HUES64 (cell line): ENCODE measurements at regions not wholly inside any gene's neighbourhood (a gene's known extent, or its start where the extent isn't known, plus 50 kb on each side); places are given as distances from the start of the nearest gene placed in this dataset.

Source experiments
- H3K27ac ChIP-seq: 2 replicates; pipeline ENCODE4 v1.7.0; 2013; ENCODE audit warnings: low read depth, low read length, inconsistent platforms
- H3K27me3 ChIP-seq: 2 replicates; pipeline ENCODE4 v1.6.1; 2013; ENCODE audit warnings: mild to moderate bottlenecking, low read length; ENCODE audit not compliant: insufficient read depth
- H3K36me3 ChIP-seq: 2 replicates; pipeline ENCODE4 v1.6.1; 2013; ENCODE audit warnings: mild to moderate bottlenecking, low read length; ENCODE audit not compliant: insufficient read depth
- H3K4me1 ChIP-seq: 2 replicates; pipeline ENCODE4 v1.6.1; 2013; ENCODE audit warnings: mild to moderate bottlenecking, low read length, moderate library complexity; ENCODE audit not compliant: insufficient read depth
- H3K4me3 ChIP-seq: 2 replicates; pipeline ENCODE4 v1.5.1; 2013; ENCODE audit warnings: mild to moderate bottlenecking, low read length, moderate library complexity
- H3K9ac ChIP-seq: 2 replicates; pipeline ENCODE4 v1.6.1; 2013; ENCODE audit warnings: mild to moderate bottlenecking, low read depth, low read length
- H3K9me3 ChIP-seq: 2 replicates; pipeline ENCODE4 v1.6.1; 2013; ENCODE audit warnings: low read depth, low read length; ENCODE audit not compliant: insufficient read depth
- WGBS: fragments of 150-250, 120-280 bp; methylation state at CpG from one replicate; pipeline ENCODE4 v1.1.7; 2013; ENCODE audit warnings: missing lambda C conversion rate; 5-methylcytosine and 5-hydroxymethylcytosine counted together

DNA sequence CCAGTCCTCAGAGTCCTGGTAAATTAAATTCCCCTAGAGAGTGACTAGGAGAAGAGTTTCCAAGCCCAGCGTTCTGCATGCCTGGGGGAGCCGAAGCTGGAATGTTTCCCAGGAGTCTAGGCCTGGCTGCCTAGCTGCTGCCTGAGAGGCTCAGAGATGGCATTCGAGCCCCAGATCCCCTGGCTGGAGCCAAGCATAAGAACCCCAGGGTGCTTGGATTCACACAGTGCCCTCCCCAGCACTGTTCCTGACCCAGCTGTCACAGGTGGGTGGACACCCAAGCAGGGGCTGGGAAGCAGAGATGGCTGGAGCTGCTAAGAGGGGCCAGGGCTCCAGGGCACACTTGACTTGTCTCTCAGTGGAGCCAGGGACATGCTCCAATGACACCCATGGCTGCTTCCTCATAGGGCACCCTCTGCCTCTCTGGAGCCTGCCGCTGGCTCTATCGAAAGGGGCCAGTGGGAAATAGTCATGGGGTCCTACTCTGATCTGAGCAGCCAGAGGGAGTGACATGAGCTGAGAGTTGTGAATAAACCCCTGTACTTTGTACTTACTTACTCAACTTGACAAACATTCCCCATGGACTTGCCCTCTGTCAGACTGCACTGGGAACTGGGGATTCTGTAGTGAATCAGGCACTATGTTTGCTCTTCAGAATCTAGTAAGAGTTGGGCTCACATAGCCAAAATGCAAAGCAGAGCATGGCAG lies 62.6 kb upstream of the XPA start:
- Histone ChIP-seq H3K4me1 (no peaks in the 10 kb centered on the region), H3K36me3 (no peaks in the 10 kb centered on the region)
- 87% methylated on average over 5 of the region's 5 CpGs for WGBS

DNA sequence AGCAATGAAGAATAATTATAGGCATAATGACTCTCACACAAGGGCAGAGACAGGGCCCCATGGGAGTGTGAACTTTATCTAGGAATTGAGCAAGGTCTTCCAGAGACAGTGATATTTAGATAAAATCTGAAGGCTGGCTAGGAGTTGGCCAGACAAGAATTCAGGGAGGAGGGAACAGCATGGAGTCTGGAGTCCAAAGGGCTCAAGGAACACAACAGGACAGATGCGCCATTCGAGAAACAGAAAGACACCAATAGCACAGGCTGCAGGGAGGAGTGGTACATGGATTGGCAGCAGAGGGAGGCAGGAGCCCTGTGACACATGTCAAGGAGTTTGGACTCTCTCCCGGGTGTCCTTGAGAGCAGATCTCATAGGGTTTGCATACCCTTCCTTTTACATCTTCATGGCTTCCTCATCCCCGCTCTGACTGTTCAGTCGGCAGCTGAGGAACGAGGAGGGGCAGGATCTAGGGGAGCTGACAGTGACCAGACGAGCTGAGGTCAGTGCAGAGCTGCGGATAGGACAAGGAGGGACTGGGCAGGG lies 64.0 kb upstream of the XPA start:
- Histone ChIP-seq H3K9me3 (no peaks in the 10 kb centered on the region), H3K27ac (no peak overlapping the region), H3K27me3 (peaks cover 16% of the 10 kb centered on the region; the same call in 1 of the 2 replicates), H3K4me1 (no peaks in the 10 kb centered on the region), H3K36me3 (no peaks in the 10 kb centered on the region), H3K4me3 (no peak overlapping the region), H3K9ac (no peak overlapping the region)
- WGBS = 90% methylated on average over 8 of the region's 8 CpGs

More for the DNA sequence above, 62.6 kb upstream of the XPA start:
- H3K27ac ChIP-seq = no peak overlapping the region
- peaks cover 16% of the 10 kb centered on the region; the same call in 1 of the 2 replicates for H3K27me3 ChIP-seq
- no peak overlapping the region for H3K9ac ChIP-seq
- peaks cover 2% of the 10 kb centered on the region; the same call in 1 of the 2 replicates for H3K9me3 ChIP-seq
- H3K4me3 ChIP-seq = no peak overlapping the region

DNA sequence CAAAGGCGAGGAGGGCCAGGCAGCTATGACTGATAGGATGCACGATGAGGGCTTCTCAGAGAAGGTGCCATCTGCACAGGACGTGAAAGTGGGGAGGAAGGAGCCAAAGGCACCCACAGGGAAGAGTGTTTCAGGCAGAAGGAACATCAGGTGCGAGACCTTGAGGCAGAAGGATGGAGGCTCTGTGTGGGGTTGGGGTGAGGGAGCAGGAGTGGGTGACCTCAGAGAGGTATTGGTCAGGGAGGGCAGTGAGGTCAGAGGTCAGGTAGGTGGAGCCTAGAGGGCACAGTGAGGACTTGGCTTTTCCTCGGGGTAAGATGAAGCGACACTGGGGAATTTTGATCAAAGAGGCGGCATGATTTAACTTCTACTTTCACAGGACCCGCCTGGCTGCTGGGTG lies 64.7 kb upstream of the XPA start:
- no peak overlapping the region for H3K27ac ChIP-seq
- H3K36me3 ChIP-seq = no peaks in the 10 kb centered on the region
- no peak overlapping the region for H3K9ac ChIP-seq
- no peak overlapping the region for H3K4me3 ChIP-seq
- no peaks in the 10 kb centered on the region for H3K4me1 ChIP-seq
- 90% methylated on average over 8 of the region's 8 CpGs for WGBS
- H3K9me3 ChIP-seq = no peaks in the 10 kb centered on the region
- peaks cover 16% of the 10 kb centered on the region; the same call in 1 of the 2 replicates for H3K27me3 ChIP-seq

DNA sequence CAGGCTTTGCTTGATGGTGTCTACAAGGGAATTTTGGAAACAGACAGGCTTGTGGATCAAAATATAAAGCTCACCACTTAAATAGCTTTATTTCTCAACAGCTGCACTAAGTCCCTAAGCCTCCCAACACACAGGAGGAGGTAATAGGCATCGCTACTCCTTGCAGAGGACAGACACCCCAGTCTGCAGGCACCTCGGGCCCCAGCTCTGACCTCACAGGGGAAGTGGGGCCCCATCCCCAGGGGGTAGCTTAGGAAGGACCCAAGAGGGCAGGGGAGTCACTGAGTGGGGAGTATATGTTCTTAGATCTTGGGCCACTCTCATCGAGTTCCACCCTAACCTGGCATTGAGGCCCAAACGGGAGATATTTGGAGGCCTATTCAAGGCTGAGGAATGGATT lies 66.7 kb upstream of the XPA start:
- Histone ChIP-seq H3K9ac (no peak overlapping the region), H3K27me3 (peaks cover 16% of the 10 kb centered on the region; the same call in 1 of the 2 replicates), H3K9me3 (no peaks in the 10 kb centered on the region), H3K4me3 (no peak overlapping the region), H3K27ac (no peak overlapping the region), H3K36me3 (no peaks in the 10 kb centered on the region), H3K4me1 (no peaks in the 10 kb centered on the region)
- WGBS = 88% methylated on average over 4 of the region's 4 CpGs

DNA sequence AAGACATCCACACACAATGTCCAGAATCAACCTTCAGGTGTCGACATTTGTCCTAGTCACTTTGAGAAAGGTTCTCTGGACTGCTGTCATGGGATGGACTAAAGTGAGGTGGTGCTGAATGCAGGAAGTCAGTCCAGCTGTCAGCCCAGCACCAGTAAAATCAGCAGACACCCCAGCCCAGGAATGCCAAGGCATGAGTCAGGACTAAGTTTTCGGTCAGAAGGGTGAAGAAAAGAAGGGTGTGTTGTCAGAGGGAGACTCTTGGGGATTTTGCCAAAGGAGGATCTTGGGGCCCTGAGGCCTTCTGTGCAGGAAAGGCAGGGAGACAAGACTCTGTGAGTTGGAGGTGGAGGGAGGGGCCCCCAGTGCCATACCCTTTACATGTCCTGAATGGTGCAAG lies 69.0 kb upstream of the XPA start:
- Histone ChIP-seq H3K27ac (no peak overlapping the region), H3K36me3 (no peaks in the 10 kb centered on the region), H3K9me3 (no peaks in the 10 kb centered on the region), H3K9ac (no peak overlapping the region), H3K4me3 (no peak overlapping the region), H3K27me3 (peaks cover 18% of the 10 kb centered on the region; the same call in 1 of the 2 replicates), H3K4me1 (no peaks in the 10 kb centered on the region)
- 83% methylated on average over 2 of the region's 2 CpGs for WGBS

DNA sequence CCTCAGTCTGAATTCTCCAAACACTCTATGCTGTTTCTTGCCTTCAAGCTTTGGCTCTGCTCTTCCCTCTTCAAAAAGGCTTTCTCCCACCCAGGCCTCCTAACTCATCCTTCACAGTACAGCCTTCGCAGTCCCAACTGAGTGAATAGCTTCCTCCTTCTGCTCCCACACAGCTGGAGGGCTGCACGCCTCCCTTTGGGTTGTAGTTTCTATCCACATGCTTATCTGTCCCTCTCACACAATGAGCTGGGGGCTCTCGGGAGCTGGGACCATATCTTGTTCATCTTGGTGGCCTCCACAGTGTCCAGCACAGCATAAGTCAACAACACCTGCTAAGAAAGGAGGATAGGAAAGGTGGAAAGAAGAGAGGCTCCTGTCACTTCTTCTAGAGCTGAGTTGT lies 69.5 kb upstream of the XPA start:
- Histone ChIP-seq H3K9ac (no peak overlapping the region), H3K4me1 (peaks cover 5% of the 10 kb centered on the region; the same call in 1 of the 2 replicates), H3K36me3 (no peaks in the 10 kb centered on the region), H3K27ac (no peak overlapping the region), H3K27me3 (peaks cover 16% of the 10 kb centered on the region; the same call in 1 of the 2 replicates), H3K9me3 (no peaks in the 10 kb centered on the region), H3K4me3 (no peak overlapping the region)
- WGBS = 91% methylated on average over 3 of the region's 3 CpGs

DNA sequence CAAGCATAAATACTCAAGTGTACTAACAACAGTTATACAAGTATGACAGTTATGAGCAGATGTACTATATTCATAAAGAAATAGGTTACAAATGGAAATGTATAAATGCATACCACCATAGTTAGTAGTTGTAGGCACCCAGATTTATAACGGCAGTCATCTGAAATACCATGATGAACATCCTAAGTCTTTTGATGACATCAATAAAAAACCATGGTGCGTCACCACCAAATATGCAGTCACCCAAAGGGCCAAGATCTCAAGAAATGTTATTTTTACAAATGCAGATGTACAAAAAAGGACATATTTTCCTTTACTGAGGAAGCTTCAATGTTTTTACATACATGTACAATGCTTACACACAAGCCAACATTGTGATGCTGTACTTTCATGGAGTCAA lies 70.8 kb upstream of the XPA start:
- no peak overlapping the region for H3K27ac ChIP-seq
- WGBS = 90% methylated on average over 2 of the region's 2 CpGs
- no peaks in the 10 kb centered on the region for H3K9me3 ChIP-seq

DNA sequence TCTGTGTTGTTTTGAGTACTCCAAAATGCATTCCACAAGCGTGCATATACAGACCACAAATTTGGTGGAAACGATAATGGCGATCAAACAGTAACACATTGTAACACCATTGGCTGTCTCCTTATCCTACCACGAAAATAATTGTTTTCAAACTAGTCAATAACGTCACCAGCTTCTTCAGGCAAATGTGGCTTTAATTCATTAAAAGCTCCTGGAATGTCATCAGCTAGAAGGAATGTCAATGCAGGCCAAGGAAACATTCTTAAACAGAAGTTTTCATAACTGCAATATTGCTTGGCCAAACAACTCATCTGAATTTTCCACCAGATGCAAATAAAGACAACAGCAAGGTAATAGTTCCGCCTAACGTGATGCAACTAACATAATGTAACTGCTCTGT lies 71.6 kb upstream of the XPA start:
- H3K36me3 ChIP-seq = no peaks in the 10 kb centered on the region
- H3K4me3 ChIP-seq = no peak overlapping the region
- H3K4me1 ChIP-seq = peaks cover 13% of the 10 kb centered on the region; the same call in 1 of the 2 replicates
- WGBS = 87% methylated on average over 7 of the region's 7 CpGs
- H3K9me3 ChIP-seq = no peaks in the 10 kb centered on the region
- H3K9ac ChIP-seq = no peak overlapping the region
- H3K27ac ChIP-seq = no peak overlapping the region
- H3K27me3 ChIP-seq = peaks cover 21% of the 10 kb centered on the region; the same call in 1 of the 2 replicates

More for the DNA sequence above, 70.8 kb upstream of the XPA start:
- H3K9ac ChIP-seq = no peak overlapping the region
- H3K27me3 ChIP-seq = peaks cover 13% of the 10 kb centered on the region; the same call in 1 of the 2 replicates
- H3K36me3 ChIP-seq = no peaks in the 10 kb centered on the region
- H3K4me1 ChIP-seq = peaks cover 13% of the 10 kb centered on the region; the same call in 1 of the 2 replicates
- no peak overlapping the region for H3K4me3 ChIP-seq

DNA sequence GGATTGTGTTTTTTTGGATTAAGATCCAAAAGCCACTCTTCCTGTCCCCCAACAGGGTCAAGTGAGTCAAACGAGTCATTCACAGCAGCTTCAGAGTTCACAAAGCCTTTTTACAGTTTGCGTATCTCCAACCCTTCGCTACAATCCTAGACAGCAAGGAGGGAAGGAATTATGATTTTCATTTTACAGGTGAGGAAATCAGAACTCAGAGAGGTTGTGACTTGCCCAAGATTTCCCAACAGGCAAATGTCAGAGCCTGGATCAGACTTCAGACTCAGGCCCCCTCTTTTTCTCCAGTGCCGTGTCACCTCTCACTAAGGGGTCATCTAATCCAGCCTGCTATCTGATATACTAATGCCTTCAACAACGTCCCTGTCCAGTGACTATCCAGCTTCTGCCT lies 72.1 kb upstream of the XPA start:
- peaks cover 13% of the 10 kb centered on the region; the same call in 1 of the 2 replicates for H3K4me1 ChIP-seq
- H3K27me3 ChIP-seq = peaks cover 26% of the 10 kb centered on the region; the same call in 1 of the 2 replicates
- H3K9me3 ChIP-seq = no peaks in the 10 kb centered on the region
- 73% methylated on average over 5 of the region's 5 CpGs for WGBS
- H3K9ac ChIP-seq = no peak overlapping the region
- H3K27ac ChIP-seq = no peak overlapping the region
- H3K4me3 ChIP-seq = no peak overlapping the region
- H3K36me3 ChIP-seq = no peaks in the 10 kb centered on the region

DNA sequence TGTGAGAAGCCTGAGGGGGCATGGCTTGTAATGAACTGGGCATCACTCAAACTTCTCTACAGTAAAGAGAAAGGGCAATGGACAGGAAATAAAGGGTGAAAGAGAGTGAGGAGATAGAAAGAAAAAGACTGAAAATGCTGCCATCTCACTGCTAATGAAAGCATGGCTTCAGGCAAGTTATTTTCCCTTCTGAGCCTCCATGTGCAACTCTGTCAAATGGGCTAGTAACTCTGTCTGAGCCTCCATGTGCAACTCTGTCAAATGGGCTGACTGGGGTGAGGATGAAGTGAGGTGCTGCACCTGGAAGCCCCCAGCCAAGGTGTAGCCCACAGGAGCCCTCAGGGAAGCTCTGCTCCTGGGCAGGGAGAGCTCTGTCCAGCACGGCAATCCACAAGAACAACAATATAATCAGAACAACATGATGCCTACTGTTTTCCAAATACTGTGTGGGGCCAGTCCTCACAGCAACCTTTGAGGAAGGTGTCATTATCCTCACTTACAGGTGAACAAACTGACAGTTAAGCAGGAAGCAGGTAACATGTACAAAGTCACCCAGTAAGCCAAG lies 73.8 kb upstream of the XPA start:
- H3K36me3 ChIP-seq = no peaks in the 10 kb centered on the region
- no peak overlapping the region for H3K9ac ChIP-seq
- no peak overlapping the region for H3K4me3 ChIP-seq
- no peak overlapping the region for H3K27ac ChIP-seq
- peaks cover 31% of the 10 kb centered on the region; the same call in 1 of the 2 replicates for H3K27me3 ChIP-seq
- WGBS = 95% methylated on average over 1 of the region's 1 CpG
- peaks cover 13% of the 10 kb centered on the region; the same call in 1 of the 2 replicates for H3K4me1 ChIP-seq
- H3K9me3 ChIP-seq = no peaks in the 10 kb centered on the region

DNA sequence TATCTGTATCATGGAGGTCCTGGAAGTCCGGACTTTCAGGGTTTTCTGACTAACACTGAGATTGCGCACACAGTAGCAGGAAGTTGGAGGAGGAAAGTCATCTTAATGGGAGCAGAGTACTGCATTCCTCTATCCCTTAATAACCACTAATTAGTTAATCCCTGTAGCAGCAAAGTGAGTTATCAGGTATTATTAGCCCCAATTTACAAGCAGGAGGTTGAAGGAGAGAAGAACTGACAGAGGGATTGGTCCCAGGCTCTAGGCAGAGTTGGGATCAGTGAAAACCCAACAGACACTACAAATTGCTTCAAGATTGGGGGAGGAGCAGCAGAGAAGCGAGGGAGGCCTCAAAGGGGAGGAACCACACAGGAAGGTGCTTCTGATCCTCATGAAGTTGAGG lies 74.5 kb upstream of the XPA start:
- 68% methylated on average over 3 of the region's 3 CpGs for WGBS
- H3K27ac ChIP-seq = no peak overlapping the region

More for the DNA sequence above, 74.5 kb upstream of the XPA start:
- Histone ChIP-seq H3K36me3 (no peaks in the 10 kb centered on the region), H3K9me3 (no peaks in the 10 kb centered on the region), H3K4me3 (no peak overlapping the region), H3K27me3 (peaks cover 31% of the 10 kb centered on the region; the same call in 1 of the 2 replicates), H3K9ac (no peak overlapping the region), H3K4me1 (peaks cover 13% of the 10 kb centered on the region; the same call in 1 of the 2 replicates)
